ENCODE measurements at regions not wholly inside any gene's neighbourhood (a gene's known extent, or its start where the extent isn't known, plus 50 kb on each side); places are given as distances from the start of the nearest gene placed in this dataset.

- Histone ChIP-seq H3K4me3 (replicated peaks in 1 of 3; ENCODE audit: insufficient read depth in 1 of 3, low read depth in 1 of 3, low read length in 3 of 3) (no peak overlapping the region), H3K4me1 (ENCODE audit: control insufficient read depth, extremely low read depth, insufficient read depth, low read length) (peaks cover 3% of the 10 kb centered on the region), H3K9me1 (replicated peaks; ENCODE audit: control insufficient read depth, extremely low read depth, insufficient read depth, low read length) (no peaks in the 10 kb centered on the region), H3K4me2 (ENCODE audit: insufficient read depth, low read length) (no peak overlapping the region), H3K36me3 (ENCODE audit: control insufficient read depth in 2 of 2, extremely low read depth in 1 of 2, insufficient read depth in 2 of 2, low read length in 2 of 2) (no peaks in the 10 kb centered on the region), H3K9ac (replicated peaks; ENCODE audit: extremely low read depth, insufficient read depth, low read length) (no peak overlapping the region), H4K20me1 (replicated peaks; ENCODE audit: control insufficient read depth, extremely low read depth, insufficient read depth, low read length) (no peaks in the 10 kb centered on the region), H3K9me3 (replicated peaks; ENCODE audit: control insufficient read depth, insufficient read depth, low read length) (no peaks in the 10 kb centered on the region), H3K27ac (ENCODE audit: insufficient read depth, low read depth, low read length) (no peak overlapping the region), H2AFZ (ENCODE audit: low read depth, low read length) (no peak overlapping the region), H3K79me2 (ENCODE audit: control insufficient read depth, insufficient read depth, low read length) (no peaks in the 10 kb centered on the region), H3K27me3 (ENCODE audit: control insufficient read depth in 2 of 2, insufficient read depth in 2 of 2, low read length in 2 of 2) (peaks cover 0 to 3% of the 10 kb centered on the region in 2 experiments)
- DNase-seq (ENCODE audit: low read depth, low spot score) (no peak), FAIRE-seq (no peak)
- intact Hi-C loops (cut with micrococcal nuclease) (no loop called here), dilution Hi-C loops (cut with MboI; ENCODE audit: extremely low pct_ligation_motif_present, low sequenced_read_pairs) (no loop called here)
- POLR2A ChIA-PET: interaction anchor here (0.6 kb wide), 1 partner anchor 328 kb away, joined by 3 read pairs; no protein-coding TSS in a partner anchor
- TF ChIP-seq CTCF (IDR thresholded peaks at IDR 0.05; ENCODE audit: extremely low read depth in 1 of 2, insufficient read depth in 1 of 2, low read depth in 1 of 2, low read length in 2 of 2): no peak
- no peak for TF ChIP-seq JUN (IDR thresholded peaks at IDR 0.05; ENCODE audit: borderline replicate concordance, insufficient read depth, insufficient read length, low read depth)
- no peak for TF ChIP-seq POLR2AphosphoS5 (IDR thresholded peaks at IDR 0.05; ENCODE audit: insufficient read depth, low read depth, low read length)
- no peak for TF ChIP-seq POLR2A (IDR thresholded peaks at IDR 0.05; ENCODE audit: low read depth, low read length)
- no peak for TF ChIP-seq MYC (IDR thresholded peaks at IDR 0.05; ENCODE audit: low read depth, low read length)
- TF ChIP-seq MAX (IDR thresholded peaks at IDR 0.05; ENCODE audit: insufficient read depth, insufficient read length): no peak
- TF ChIP-seq GATA2 (IDR thresholded peaks at IDR 0.05; ENCODE audit: insufficient read depth, insufficient read length, low read depth, low read length): no peak
- TF ChIP-seq FOS (IDR thresholded peaks at IDR 0.05; ENCODE audit: borderline replicate concordance, insufficient read depth, low read length): no peak
- no peak for TF ChIP-seq EZH2 (IDR thresholded peaks at IDR 0.05; ENCODE audit: borderline replicate concordance, low read depth, low read length, severe bottlenecking)
- CTCF ChIA-PET: interaction anchor here (0.6 to 1.9 kb wide), 2 partner anchors 30 kb away, joined by 3 to 8 read pairs; no protein-coding TSS in a partner anchor
- no TSS peak for BruUV-seq (replicated peaks)
Observed at GRCh38 chr3:102195198-102195948, 239.4 kb upstream of the ZPLD1 start.
